IMR-90 (cell line): ENCODE measurements at regions not wholly inside any gene's neighbourhood (a gene's known extent, or its start where the extent isn't known, plus 50 kb on each side); places are given as distances from the start of the nearest gene placed in this dataset.
A peak's percentile ranks its signal among the peaks of the same experiment; 100 is the strongest.

Experiments used
- ATAC-seq: fragments of 200-7000 bp; cut with Tn5 transposase; 2 replicates; pipeline ENCODE4 v1.9.1; 2020; ENCODE audit warnings: low read depth, mild to moderate bottlenecking, moderate library complexity
- BruUV-seq: library from RNA; stranded (reverse); fragments of 400-500 nt; replicated peaks from 2 replicates; lab custom pipeline; 2021; lab: Mats Ljungman, UMichigan
- CTCF ChIA-PET: fragments of 300-600 bp; formaldehyde crosslinking; extraction: SDS; loops from one replicate; lab custom pipeline; 2021; ENCODE audit warnings: antibody characterized with exemption; lab: Yijun Ruan, JAX
- POLR2A ChIA-PET: fragments of 300-600 bp; sonication (Branson Sonifier 250); formaldehyde crosslinking; loops from one replicate; lab custom pipeline; 2022; ENCODE audit warnings: antibody characterized with exemption; ENCODE audit not compliant: unreplicated experiment; lab: Charles Lee
- DNase-seq: peaks from one replicate; pipeline ENCODE4 v3.0.0; 2013
- H2AFZ ChIP-seq: replicated peaks from 2 replicates; pipeline ENCODE3; 2013; ENCODE audit warnings: low read length, mild to moderate bottlenecking; ENCODE audit not compliant: poor library complexity
- H2AK5ac ChIP-seq: 2 replicates; pipeline ENCODE4 v1.6.1; 2013; ENCODE audit warnings: low read depth, low read length, inconsistent platforms
- H2AK9ac ChIP-seq: replicated peaks from 2 replicates; pipeline ENCODE3; 2013; ENCODE audit warnings: mild to moderate bottlenecking, low read depth, low read length, moderate library complexity; ENCODE audit not compliant: poor library complexity
- H2BK120ac ChIP-seq: 2 replicates; pipeline ENCODE4 v1.6.1; 2013; ENCODE audit warnings: low read depth, low read length, inconsistent platforms
- H2BK15ac ChIP-seq: 3 replicates; pipeline ENCODE4 v1.6.1; 2013; ENCODE audit warnings: low read depth, low read length, inconsistent platforms
- H2BK20ac ChIP-seq: 2 replicates; pipeline ENCODE4 v1.6.1; 2013; ENCODE audit warnings: low read depth, mild to moderate bottlenecking, inconsistent platforms, low read length, moderate library complexity
- H2BK5ac ChIP-seq: 2 replicates; pipeline ENCODE4 v1.6.1; 2013; ENCODE audit warnings: mild to moderate bottlenecking, low read depth, low read length, inconsistent platforms; ENCODE audit not compliant: poor library complexity, severe bottlenecking
- H3K14ac ChIP-seq: replicated peaks from 2 replicates; pipeline ENCODE4 v1.6.1; 2013; ENCODE audit warnings: low read depth, low read length, inconsistent platforms
- H3K18ac ChIP-seq: 2 replicates; pipeline ENCODE4 v1.6.1; 2013; ENCODE audit warnings: low read depth, low read length, control low read depth
- H3K23ac ChIP-seq: 2 replicates; pipeline ENCODE4 v1.6.1; 2013; ENCODE audit warnings: low read depth, low read length, inconsistent platforms
- H3K27ac ChIP-seq: 2 replicates; pipeline ENCODE4 v1.5.1; 2013; ENCODE audit warnings: mild to moderate bottlenecking, control low read depth, low read length; ENCODE audit not compliant: insufficient read depth
- H3K27me3 ChIP-seq: 2 replicates; pipeline ENCODE4 v1.6.1; 2013; ENCODE audit warnings: low read length; ENCODE audit not compliant: control insufficient read depth, insufficient read depth
- H3K36me3 ChIP-seq: 2 replicates; pipeline ENCODE4 v1.6.1; 2013; ENCODE audit warnings: low read length, mixed read lengths; ENCODE audit not compliant: control insufficient read depth, insufficient read depth
- H3K4ac ChIP-seq: 2 replicates; pipeline ENCODE4 v1.6.1; 2013; ENCODE audit warnings: low read depth, low read length, inconsistent platforms
- H3K4me1 ChIP-seq: 2 replicates; pipeline ENCODE4 v1.6.1; 2013; ENCODE audit warnings: low read length, mixed read lengths; ENCODE audit not compliant: control insufficient read depth, insufficient read depth
- H3K4me2 ChIP-seq: 2 replicates; pipeline ENCODE4 v1.6.1; 2013; ENCODE audit warnings: low read depth, mild to moderate bottlenecking, control low read depth, low read length, moderate library complexity
- H3K4me3 ChIP-seq: 2 replicates; pipeline ENCODE4 v1.5.1; 2013; ENCODE audit warnings: low read depth, mild to moderate bottlenecking, control low read depth, low read length, moderate library complexity; ENCODE audit not compliant: insufficient read depth
- H3K56ac ChIP-seq: 2 replicates; pipeline ENCODE4 v1.6.1; 2013; ENCODE audit warnings: low read length, inconsistent platforms; ENCODE audit not compliant: insufficient read depth; ENCODE audit errors: extremely low read depth
- H3K79me1 ChIP-seq, 2 experiments: 2 replicates each; pipeline ENCODE4 v1.6.1; 2013; ENCODE audit warnings: low read length in 2 of 2, inconsistent platforms in 1 of 2, low read depth in 1 of 2
- H3K9ac ChIP-seq: 2 replicates; pipeline ENCODE4 v1.6.1; 2013; ENCODE audit warnings: low read depth, low read length, control low read depth
- H3K9me1 ChIP-seq: 2 replicates; pipeline ENCODE4 v1.6.1; 2013; ENCODE audit warnings: low read length, inconsistent platforms; ENCODE audit not compliant: insufficient read depth
- H3K9me3 ChIP-seq: 2 replicates; pipeline ENCODE4 v1.6.1; 2013; ENCODE audit warnings: low read length; ENCODE audit not compliant: control insufficient read depth, insufficient read depth
- H4K20me1 ChIP-seq: 2 replicates; pipeline ENCODE4 v1.6.1; 2013; ENCODE audit warnings: low read length, inconsistent platforms; ENCODE audit not compliant: insufficient read depth
- H4K5ac ChIP-seq: 2 replicates; pipeline ENCODE4 v1.6.1; 2013; ENCODE audit warnings: mild to moderate bottlenecking, low read depth, low read length, control low read depth
- H4K8ac ChIP-seq, 2 experiments: 2 replicates each; pipeline ENCODE4 v1.6.1; 2013; ENCODE audit warnings: low read depth in 2 of 2, low read length in 2 of 2, control low read depth in 1 of 2, inconsistent platforms in 1 of 2
- H4K91ac ChIP-seq: 2 replicates; pipeline ENCODE4 v1.6.1; 2013; ENCODE audit warnings: low read depth, low read length, inconsistent platforms; ENCODE audit not compliant: insufficient read depth
- BHLHE40 ChIP-seq: fragments of 150-350 bp; IDR thresholded peaks from 2 replicates; pipeline ENCODE4 v1.6.1; 2016; ENCODE audit warnings: mild to moderate bottlenecking, low read depth, low read length
- CHD1 ChIP-seq: IDR thresholded peaks from 2 replicates; pipeline ENCODE4 v1.6.1; 2012; ENCODE audit warnings: low read depth, low read length, improper control_type of control experiment
- CTCF ChIP-seq: conservative IDR thresholded peaks from 2 replicates; pipeline ENCODE4 v1.5.1; 2012; ENCODE audit warnings: mild to moderate bottlenecking, low read depth, low read length, improper control_type of control experiment
- ELK1 ChIP-seq: fragments of 150-350 bp; IDR thresholded peaks from 2 replicates; pipeline ENCODE4 v1.6.1; 2016; ENCODE audit warnings: low read depth, mild to moderate bottlenecking, low read length, moderate library complexity, borderline replicate concordance
- MAFK ChIP-seq: IDR thresholded peaks from 2 replicates; pipeline ENCODE4 v1.6.1; 2012; ENCODE audit warnings: low read depth, low read length, improper control_type of control experiment
- MAZ ChIP-seq: IDR thresholded peaks from 2 replicates; pipeline ENCODE4 v1.6.1; 2012; ENCODE audit warnings: low read depth, mild to moderate bottlenecking, low read length, improper control_type of control experiment, moderate library complexity, borderline replicate concordance
- POLR2A ChIP-seq: IDR thresholded peaks from 2 replicates; pipeline ENCODE4 v1.6.1; 2012; ENCODE audit warnings: mild to moderate bottlenecking, low read depth, low read length
- SMC3 ChIP-seq: fragments of 150-350 bp; IDR thresholded peaks from 2 replicates; pipeline ENCODE4 v1.6.1; 2016; ENCODE audit warnings: low read depth, mild to moderate bottlenecking, antibody characterized with exemption, low read length, moderate library complexity
- USF2 ChIP-seq: fragments of 150-350 bp; IDR thresholded peaks from 2 replicates; pipeline ENCODE4 v1.6.1; 2017; ENCODE audit warnings: mild to moderate bottlenecking, antibody characterized with exemption, low read length, low read depth
- dilution Hi-C: fragments of 300-500 bp; cut with HindIII; formaldehyde crosslinking; loops from one replicate; pipeline ENCODE4 v1.14.3; 2018; ENCODE audit warnings: low sequenced_read_pairs; ENCODE audit not compliant: unreplicated experiment
- in situ Hi-C: fragments of 300-500 bp; cut with MboI; formaldehyde crosslinking; loops from 3 replicates; pipeline ENCODE4 v1.14.3; 2019; ENCODE audit warnings: low sequenced_read_pairs, inconsistent platforms, mixed read lengths
- intact Hi-C: fragments of 100-400 bp; cut with micrococcal nuclease; formaldehyde crosslinking; loops from 2 replicates; pipeline ENCODE4 v1.10.0; 2022

GRCh38 chr4:29295280-29295679 is 1424.9 kb upstream of the PCDH7 start:
- Histone ChIP-seq H4K20me1 (no peaks in the 10 kb centered on the region), H3K27ac (no peak overlapping the region), H3K4me2 (no peak overlapping the region), H3K27me3 (no peaks in the 10 kb centered on the region), H3K56ac (no peak overlapping the region), H2BK20ac (no peak overlapping the region), H3K79me1 (no peaks in the 10 kb centered on the region), H3K4me3 (no peak overlapping the region), H3K9me1 (no peaks in the 10 kb centered on the region), H2AK5ac (no peak overlapping the region), H3K9me3 (no peaks in the 10 kb centered on the region), H4K5ac (no peak overlapping the region), H4K8ac (no peak overlapping the region), H3K36me3 (no peaks in the 10 kb centered on the region), H2BK15ac (no peak overlapping the region), H2BK120ac (no peak overlapping the region), H3K14ac (no peak overlapping the region), H2AFZ (no peak overlapping the region), H2BK5ac (no peak overlapping the region), H3K9ac (no peak overlapping the region), H2AK9ac (no peak overlapping the region), H3K4ac (no peak overlapping the region), H4K91ac (no peak overlapping the region), H3K23ac (no peak overlapping the region), H3K18ac (no peak overlapping the region), H3K4me1 (no peaks in the 10 kb centered on the region)
- no TSS peak for BruUV-seq
- intact Hi-C loops (no loop called here), dilution Hi-C loops (no loop called here), in situ Hi-C loops (no loop called here)
- peak; percentile 28 for DNase-seq
- no peak for TF ChIP-seq MAZ
- no peak for TF ChIP-seq USF2
- no peak for TF ChIP-seq MAFK
- TF ChIP-seq POLR2A, result no peak
- TF ChIP-seq ELK1, result no peak
- no peak for TF ChIP-seq CTCF
- TF ChIP-seq SMC3, result no peak
- no peak for TF ChIP-seq BHLHE40
- no peak for TF ChIP-seq CHD1
- CTCF ChIA-PET, result no interaction called here
- POLR2A ChIA-PET, result no interaction called here
- ATAC-seq, result no peak
